Neural progenitor cell (in vitro differentiated cells): ENCODE measurements at regions not wholly inside any gene's neighbourhood (a gene's known extent, or its start where the extent isn't known, plus 50 kb on each side); places are given as distances from the start of the nearest gene placed in this dataset.
"Not testable (repeated sequence)": the region's sequence is repeated elsewhere in the genome, so short reads cannot be mapped to it uniquely, and the experiment has no call there.

Source experiments
- CTCF ChIP-seq: fragments of 200-600 bp; sonication (generic); IDR thresholded peaks from 2 replicates; pipeline ENCODE4 v1.5.1; 2017; ENCODE audit warnings: antibody characterized with exemption, mild to moderate bottlenecking
- EZH2 ChIP-seq: fragments of 200-600 bp; sonication (generic); IDR thresholded peaks from 2 replicates; pipeline ENCODE4 v1.6.1; 2017; ENCODE audit warnings: antibody characterized with exemption, mild to moderate bottlenecking, moderate library complexity
- EZH2phosphoT487 ChIP-seq: fragments of 200-600 bp; sonication (generic); IDR thresholded peaks from 2 replicates; pipeline ENCODE4 v1.6.1; 2017; ENCODE audit warnings: antibody characterized with exemption

GRCh38 chr2:87683961-87684360 lies 63.9 kb upstream of the PLGLB2 start:
- not testable (repeated sequence) for TF ChIP-seq EZH2, CTCF, EZH2phosphoT487
